Iris pigment epithelial cell (primary cell): ENCODE measurements at regions not wholly inside any gene's neighbourhood (a gene's known extent, or its start where the extent isn't known, plus 50 kb on each side); places are given as distances from the start of the nearest gene placed in this dataset.

Source experiments
- DNase-seq: peaks from one replicate; pipeline ENCODE4 v3.0.0-alpha.2; 2011; ENCODE audit warnings: low read depth

DNA sequence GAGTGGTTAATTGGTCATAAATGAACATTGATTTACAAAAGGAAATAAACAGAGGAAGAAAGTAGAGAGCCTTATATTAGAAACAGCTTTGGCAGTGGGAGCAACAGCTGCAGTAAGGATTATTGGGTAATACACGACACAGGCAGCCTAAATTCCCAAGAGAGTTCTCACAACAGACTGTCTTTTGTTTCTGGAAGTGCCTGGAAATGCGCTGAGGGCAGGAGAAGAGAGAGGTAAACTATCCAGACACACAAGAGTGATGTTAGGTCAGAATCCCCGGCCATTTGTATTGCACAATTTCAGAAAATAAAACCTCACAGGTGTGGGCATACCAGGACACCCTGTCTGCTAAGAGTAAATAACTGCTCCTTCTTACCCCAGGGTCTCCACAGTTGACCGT lies 450.4 kb upstream of the CTNND2 start:
- no peak for DNase-seq

- no peak for DNase-seq
Measured at GRCh38 chr5:12343558-12343957, 439.3 kb upstream of the CTNND2 start.

- no peak for DNase-seq
Measured at GRCh38 chr5:12335938-12336337, 431.7 kb upstream of the CTNND2 start.

DNA sequence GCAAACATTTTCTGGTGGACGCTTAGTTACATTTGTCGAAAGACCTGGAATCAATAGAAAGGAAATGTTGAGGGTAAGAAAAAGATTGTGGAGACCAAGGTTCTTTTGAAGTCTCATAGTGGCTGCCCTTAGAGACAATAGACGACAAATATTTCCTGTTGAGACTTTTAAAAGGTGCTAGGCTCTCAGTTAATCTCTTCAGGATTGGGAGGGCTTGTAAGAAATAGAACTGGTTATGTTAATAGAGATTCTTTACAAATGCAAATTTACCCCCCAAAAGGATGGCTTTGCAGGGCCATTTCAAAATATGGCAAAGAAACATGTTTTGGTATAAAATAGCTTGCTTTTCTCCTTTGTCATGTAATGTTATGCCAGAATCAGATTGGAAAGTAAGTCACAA lies 428.2 kb upstream of the CTNND2 start:
- DNase-seq = no peak

- no peak for DNase-seq
Measured at GRCh38 chr5:12330993-12331588, 426.8 kb upstream of the CTNND2 start.

- no peak for DNase-seq
Measured at GRCh38 chr5:12330381-12330780, 426.1 kb upstream of the CTNND2 start.

DNA sequence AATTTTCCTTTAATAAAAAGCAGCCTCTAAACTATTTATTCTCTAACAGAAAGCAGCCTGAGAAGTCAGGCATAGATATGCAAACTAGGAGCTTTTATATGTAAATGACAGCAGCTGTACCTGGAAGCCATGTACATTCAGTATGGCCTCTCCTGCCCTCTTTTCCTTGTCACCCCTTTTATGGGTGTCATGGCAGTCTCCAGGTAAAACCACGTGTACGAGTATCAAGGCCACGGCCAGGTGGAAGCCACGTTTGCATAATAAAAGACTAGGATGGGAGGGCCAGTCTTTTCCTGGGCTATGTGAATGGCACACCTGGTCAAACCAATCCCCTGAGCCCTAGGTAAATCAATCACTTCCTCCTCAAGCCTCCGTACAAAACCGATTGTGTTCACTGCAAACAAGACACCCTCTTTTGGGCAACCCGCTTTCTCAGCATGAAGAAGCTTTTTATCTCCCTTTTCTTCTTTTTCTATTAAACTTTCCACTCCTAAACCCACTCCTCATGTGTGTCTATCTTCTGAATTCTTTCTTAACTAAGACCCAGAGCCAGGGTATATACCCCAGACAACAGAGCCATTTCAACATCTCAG lies 419.5 kb upstream of the CTNND2 start:
- DNase-seq = no peak

- DNase-seq = no peak
Measured at GRCh38 chr5:12322042-12322441, 417.8 kb upstream of the CTNND2 start.

DNA sequence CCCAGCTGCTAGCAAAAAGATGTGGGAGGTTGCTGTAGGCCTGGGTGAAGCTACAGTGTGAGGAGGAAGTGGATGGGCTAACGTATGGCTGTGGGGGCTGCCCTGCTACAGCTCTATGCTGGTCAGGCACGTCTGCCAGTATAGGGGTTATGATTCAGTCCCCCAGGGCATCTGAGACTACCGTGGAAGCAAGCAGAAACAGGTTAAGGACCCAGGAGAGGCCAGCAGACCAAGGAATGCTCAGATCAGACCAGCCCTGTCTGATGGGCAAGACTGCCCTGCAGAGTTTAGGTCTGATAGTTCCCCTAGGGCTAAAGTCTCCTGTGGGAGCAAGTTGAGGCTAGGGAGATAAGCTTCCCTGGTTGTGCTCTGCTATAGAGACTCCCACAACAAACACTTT lies 416.1 kb upstream of the CTNND2 start:
- no peak for DNase-seq

DNA sequence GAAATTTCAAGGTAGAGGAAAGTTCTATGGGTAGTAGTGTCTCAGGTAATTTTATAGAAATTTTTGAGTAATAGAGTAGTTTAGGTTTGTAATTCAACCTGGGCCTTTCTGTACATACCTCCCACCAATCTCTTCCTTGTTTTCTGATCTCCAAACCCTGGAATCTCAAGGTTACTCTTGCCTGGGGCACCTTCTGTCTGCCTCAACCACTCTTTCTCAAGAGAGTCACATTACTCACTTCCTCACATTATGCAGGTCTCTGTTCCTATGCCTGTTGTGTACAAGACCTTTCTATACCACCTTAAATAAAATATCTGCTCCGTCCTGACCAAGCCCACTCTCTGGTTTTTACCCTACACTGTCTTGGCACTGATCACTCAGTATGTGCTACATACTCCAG lies 412.6 kb upstream of the CTNND2 start:
- no peak for DNase-seq

- DNase-seq = no peak
Measured at GRCh38 chr5:12315461-12315860, 411.2 kb upstream of the CTNND2 start.

GRCh38 chr5:12313602-12314001 lies 409.4 kb upstream of the CTNND2 start:
- DNase-seq = no peak

DNA sequence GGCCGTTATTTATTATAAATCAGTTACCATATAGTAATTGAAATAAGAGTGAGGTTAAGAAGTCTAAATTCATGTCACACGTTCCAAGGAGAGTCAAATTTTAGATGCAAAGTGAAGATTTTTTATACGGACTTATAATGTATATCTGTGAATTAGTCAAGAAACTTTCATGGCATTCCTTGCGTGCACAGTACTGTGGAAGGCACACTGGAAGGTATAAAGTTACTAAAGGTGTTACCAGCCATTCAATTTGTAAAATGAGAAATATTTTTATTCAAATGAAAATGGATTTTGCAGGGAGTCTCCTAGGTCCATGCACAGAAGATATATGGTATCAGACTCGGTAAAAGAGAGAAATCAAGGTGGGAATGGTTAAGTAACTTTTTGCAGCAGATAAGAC lies 408.1 kb upstream of the CTNND2 start:
- no peak for DNase-seq

GRCh38 chr5:12294151-12294550 lies 389.9 kb upstream of the CTNND2 start:
- DNase-seq = no peak

- DNase-seq = peak; percentile 4
Measured at GRCh38 chr5:12292610-12293204, 388.5 kb upstream of the CTNND2 start.

DNA sequence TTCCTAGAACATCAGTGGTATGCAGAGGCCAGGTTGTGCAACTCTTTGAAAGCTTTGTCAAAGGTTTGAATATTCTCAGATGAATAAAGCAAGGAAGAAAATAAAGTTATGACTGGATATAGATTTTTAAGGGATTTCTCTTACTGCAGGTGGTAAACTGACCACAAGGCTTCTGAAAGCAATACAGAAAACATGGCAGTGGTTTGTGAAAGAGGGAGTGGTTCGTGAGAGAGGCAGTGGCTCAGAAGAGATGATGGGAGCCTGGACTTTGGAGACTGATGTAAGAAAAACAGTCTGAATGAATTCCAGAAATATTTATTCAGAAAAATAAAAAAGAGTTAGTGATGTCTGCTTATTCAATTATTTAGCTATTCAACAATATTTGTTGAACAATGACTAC lies 380.4 kb upstream of the CTNND2 start:
- no peak for DNase-seq

DNA sequence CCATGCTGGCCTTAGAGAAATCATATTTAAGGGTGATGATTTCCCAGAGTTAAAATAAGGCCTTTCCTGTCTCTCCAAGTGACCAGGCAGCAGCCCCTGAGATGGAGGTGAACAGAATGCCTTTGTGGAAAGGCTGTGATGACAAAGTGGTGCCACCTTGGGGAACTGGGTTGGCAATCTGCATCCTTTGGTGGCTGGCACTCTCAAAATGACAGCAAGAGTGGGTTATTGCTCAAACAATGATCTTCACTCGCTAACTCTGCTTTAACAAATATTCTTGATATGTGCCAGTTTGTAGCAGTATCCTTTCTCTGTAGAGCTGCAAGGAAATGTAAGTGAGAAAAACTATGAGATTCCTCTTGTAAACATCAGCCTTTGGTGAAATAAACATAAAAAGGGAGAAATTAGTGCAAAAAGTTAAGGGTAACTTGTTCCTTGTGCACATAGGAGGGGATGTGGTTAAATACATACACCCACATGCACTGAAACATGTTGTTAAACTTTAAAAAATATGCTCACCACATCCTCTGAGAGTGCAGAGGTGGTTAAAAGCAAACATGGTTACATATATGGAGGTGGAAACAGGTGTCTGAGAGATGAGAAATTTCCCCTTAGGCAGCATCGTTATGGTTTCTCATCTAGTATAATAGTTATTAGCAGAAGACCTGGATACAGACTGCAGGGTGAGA lies 373.4 kb upstream of the CTNND2 start:
- DNase-seq = no peak

GRCh38 chr5:12274236-12274635 lies 370.0 kb upstream of the CTNND2 start:
- no peak for DNase-seq

DNA sequence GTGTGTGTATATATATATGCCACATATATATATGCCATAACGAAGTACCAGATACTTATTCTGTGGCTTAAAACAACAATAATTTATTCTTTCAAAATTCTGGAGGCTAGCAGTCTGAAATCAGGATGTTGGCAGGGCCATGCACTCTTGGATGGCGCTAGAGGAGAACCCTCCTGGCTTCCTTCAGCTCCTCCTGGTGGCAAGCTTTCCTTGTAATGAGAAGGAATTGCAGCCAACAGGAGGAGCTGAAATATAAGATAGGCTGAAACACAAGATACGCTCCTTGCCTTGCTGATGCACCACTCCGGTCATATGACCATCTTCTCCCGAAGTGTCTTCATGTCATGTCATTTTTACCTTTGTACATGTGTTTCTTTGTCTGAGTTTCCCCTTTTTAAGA lies 368.1 kb upstream of the CTNND2 start:
- no peak for DNase-seq

DNA sequence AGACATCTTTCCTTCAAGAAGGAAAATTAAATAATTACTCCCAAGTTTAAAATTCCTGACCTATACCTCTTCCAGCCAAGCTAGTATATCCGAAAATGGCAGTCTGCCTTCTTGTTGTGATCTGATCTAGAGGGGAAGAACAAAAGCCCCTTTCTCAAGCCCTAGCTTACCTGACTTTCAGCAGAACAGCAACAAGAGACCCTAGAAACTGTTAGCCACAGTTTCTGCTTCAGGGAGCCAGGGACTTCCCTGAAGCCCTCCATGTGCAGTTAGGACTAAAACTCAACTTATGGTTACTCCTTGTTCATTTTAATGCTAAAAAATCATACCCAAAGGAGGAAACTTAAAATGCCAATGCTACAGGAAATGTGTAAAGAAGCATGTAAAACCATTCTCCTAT lies 366.7 kb upstream of the CTNND2 start:
- DNase-seq = no peak

DNA sequence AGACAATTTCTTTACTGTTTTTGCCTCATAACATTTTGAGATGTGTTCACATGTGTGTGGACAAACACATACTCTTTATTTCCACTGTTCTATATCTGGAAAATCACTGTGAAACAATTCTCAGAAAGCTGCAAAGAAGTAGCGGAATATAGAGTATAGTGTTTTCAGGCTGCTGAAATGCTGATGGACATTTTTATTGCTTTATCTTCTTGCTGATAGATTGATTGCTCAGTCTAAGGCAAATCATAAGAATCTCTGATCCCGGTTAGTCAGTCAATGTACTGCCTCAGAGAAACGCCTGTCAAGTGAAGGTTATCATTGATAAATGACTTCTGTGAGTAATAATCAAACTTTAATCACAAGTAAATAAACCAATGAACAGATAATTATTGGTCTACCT lies 364.9 kb upstream of the CTNND2 start:
- DNase-seq = no peak

- DNase-seq = no peak
Measured at GRCh38 chr5:12258549-12258948, 354.3 kb upstream of the CTNND2 start.

- no peak for DNase-seq
Measured at GRCh38 chr5:12250454-12250853, 346.2 kb upstream of the CTNND2 start.
